Mammary epithelial cell (primary cell): ENCODE measurements at regions not wholly inside any gene's neighbourhood (a gene's known extent, or its start where the extent isn't known, plus 50 kb on each side); places are given as distances from the start of the nearest gene placed in this dataset.

Experiments used
- EZH2 ChIP-seq: IDR thresholded peaks from 2 replicates; pipeline ENCODE4 v1.6.1; 2012; ENCODE audit warnings: low read length, inconsistent platforms, borderline replicate concordance
- TF ChIP-seq, protein P1 (sequence below), 2 donors: IDR thresholded peaks in 1 of 2; conservative IDR thresholded peaks in 1 of 2; 2 replicates each; pipeline ENCODE4 v1.5.1; 2011 to 2012; ENCODE audit warnings: inconsistent platforms in 2 of 2, low read length in 2 of 2, mild to moderate bottlenecking in 2 of 2, control low read depth in 1 of 2, low read depth in 1 of 2; ENCODE audit not compliant: insufficient read depth in 1 of 2; ENCODE audit errors: extremely low read depth in 1 of 2

DNA sequence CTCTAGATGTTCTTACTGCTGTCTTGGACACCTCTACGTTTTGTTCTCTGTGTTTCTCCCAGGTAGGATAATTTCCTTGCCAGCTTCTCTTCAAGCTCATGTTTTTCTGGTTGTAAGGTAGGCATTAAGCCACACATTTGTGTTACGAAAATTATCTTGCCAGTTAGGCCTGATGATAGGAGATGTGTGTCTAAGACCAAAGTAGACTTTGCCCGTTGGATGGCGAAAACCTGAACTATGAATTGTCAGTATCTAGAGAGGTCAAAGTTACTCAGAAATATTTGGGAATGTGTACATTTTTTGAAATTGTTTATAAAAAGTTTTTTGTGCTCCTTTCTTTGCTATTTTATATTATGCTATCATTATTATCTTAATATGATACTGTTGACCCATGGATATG, 72.8 kb downstream of the FHIP1A start:
- TF ChIP-seq, protein P1, sequence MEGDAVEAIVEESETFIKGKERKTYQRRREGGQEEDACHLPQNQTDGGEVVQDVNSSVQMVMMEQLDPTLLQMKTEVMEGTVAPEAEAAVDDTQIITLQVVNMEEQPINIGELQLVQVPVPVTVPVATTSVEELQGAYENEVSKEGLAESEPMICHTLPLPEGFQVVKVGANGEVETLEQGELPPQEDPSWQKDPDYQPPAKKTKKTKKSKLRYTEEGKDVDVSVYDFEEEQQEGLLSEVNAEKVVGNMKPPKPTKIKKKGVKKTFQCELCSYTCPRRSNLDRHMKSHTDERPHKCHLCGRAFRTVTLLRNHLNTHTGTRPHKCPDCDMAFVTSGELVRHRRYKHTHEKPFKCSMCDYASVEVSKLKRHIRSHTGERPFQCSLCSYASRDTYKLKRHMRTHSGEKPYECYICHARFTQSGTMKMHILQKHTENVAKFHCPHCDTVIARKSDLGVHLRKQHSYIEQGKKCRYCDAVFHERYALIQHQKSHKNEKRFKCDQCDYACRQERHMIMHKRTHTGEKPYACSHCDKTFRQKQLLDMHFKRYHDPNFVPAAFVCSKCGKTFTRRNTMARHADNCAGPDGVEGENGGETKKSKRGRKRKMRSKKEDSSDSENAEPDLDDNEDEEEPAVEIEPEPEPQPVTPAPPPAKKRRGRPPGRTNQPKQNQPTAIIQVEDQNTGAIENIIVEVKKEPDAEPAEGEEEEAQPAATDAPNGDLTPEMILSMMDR (conservative IDR thresholded peaks at IDR 0.05 in 1 of 2, IDR thresholded peaks at IDR 0.05 in 1 of 2; ENCODE audit: extremely low read depth in 1 of 2, insufficient read depth in 1 of 2, low read depth in 1 of 2, low read length in 2 of 2): no peak
- TF ChIP-seq EZH2: no peak
